ENCODE measurements at regions not wholly inside any gene's neighbourhood (a gene's known extent, or its start where the extent isn't known, plus 50 kb on each side); places are given as distances from the start of the nearest gene placed in this dataset.

GRCh38 chr7:136180984-136181383 lies 203.8 kb upstream of the MTPN start:
- BruUV-seq (replicated peaks) = no TSS peak
- CTCF ChIA-PET = no interaction called here

GRCh38 chr7:136179851-136180721 lies 202.9 kb upstream of the MTPN start:
- CTCF ChIA-PET = no interaction called here
- Histone ChIP-seq H3K27me3 (replicated peaks; ENCODE audit: insufficient read depth, low read depth, low read length, poor library complexity) (no peaks in the 10 kb centered on the region), H3K4me1 (ENCODE audit: insufficient read depth, low read length, poor library complexity, severe bottlenecking) (peaks cover 18% of the 10 kb centered on the region), H3K36me3 (ENCODE audit: insufficient read depth, low read length, poor library complexity, severe bottlenecking) (no peaks in the 10 kb centered on the region), H3K4me3 (ENCODE audit: low read depth, low read length, poor library complexity, severe bottlenecking) (no peak overlapping the region), H3K27ac (ENCODE audit: low read depth, low read length, poor library complexity, severe bottlenecking) (no peak overlapping the region), H3K9me3 (ENCODE audit: low read depth, low read length, poor library complexity, severe bottlenecking) (no peaks in the 10 kb centered on the region)
- no peak for DNase-seq (ENCODE audit: low spot score)
- no peak for TF ChIP-seq EZH2 (IDR thresholded peaks at IDR 0.05; ENCODE audit: borderline replicate concordance, low read depth, low read length, poor library complexity, severe bottlenecking)
- no peak for TF ChIP-seq CTCF (conservative IDR thresholded peaks at IDR 0.05; ENCODE audit: low read depth, low read length)
- intact Hi-C loops (cut with micrococcal nuclease; ENCODE audit: unreplicated experiment) = no loop called here
- POLR2A ChIA-PET (ENCODE audit: low non-redundant PET) = no interaction called here
- BruUV-seq (replicated peaks) = no TSS peak

More at GRCh38 chr7:136180984-136181383, 203.8 kb upstream of the MTPN start:
- H3K27me3 ChIP-seq (replicated peaks; ENCODE audit: insufficient read depth, low read depth, low read length, poor library complexity) = no peaks in the 10 kb centered on the region
- peaks cover 16% of the 10 kb centered on the region for H3K4me1 ChIP-seq (ENCODE audit: insufficient read depth, low read length, poor library complexity, severe bottlenecking)
- no peak overlapping the region for H3K4me3 ChIP-seq (ENCODE audit: low read depth, low read length, poor library complexity, severe bottlenecking)
- intact Hi-C loops (cut with micrococcal nuclease; ENCODE audit: unreplicated experiment) = no loop called here
- DNase-seq (ENCODE audit: low spot score) = no peak
- POLR2A ChIA-PET (ENCODE audit: low non-redundant PET) = no interaction called here
- H3K27ac ChIP-seq (ENCODE audit: low read depth, low read length, poor library complexity, severe bottlenecking) = no peak overlapping the region
- no peaks in the 10 kb centered on the region for H3K9me3 ChIP-seq (ENCODE audit: low read depth, low read length, poor library complexity, severe bottlenecking)
- TF ChIP-seq EZH2 (IDR thresholded peaks at IDR 0.05; ENCODE audit: borderline replicate concordance, low read depth, low read length, poor library complexity, severe bottlenecking) (no peak), CTCF (conservative IDR thresholded peaks at IDR 0.05; ENCODE audit: low read depth, low read length) (no peak)
- no peaks in the 10 kb centered on the region for H3K36me3 ChIP-seq (ENCODE audit: insufficient read depth, low read length, poor library complexity, severe bottlenecking)

- POLR2A ChIA-PET (ENCODE audit: low non-redundant PET) = no interaction called here
- Histone ChIP-seq H3K4me1 (ENCODE audit: insufficient read depth, low read length, poor library complexity, severe bottlenecking) (peaks cover 16% of the 10 kb centered on the region), H3K4me3 (ENCODE audit: low read depth, low read length, poor library complexity, severe bottlenecking) (no peak overlapping the region), H3K27ac (ENCODE audit: low read depth, low read length, poor library complexity, severe bottlenecking) (no peak overlapping the region), H3K36me3 (ENCODE audit: insufficient read depth, low read length, poor library complexity, severe bottlenecking) (no peaks in the 10 kb centered on the region), H3K27me3 (replicated peaks; ENCODE audit: insufficient read depth, low read depth, low read length, poor library complexity) (no peaks in the 10 kb centered on the region), H3K9me3 (ENCODE audit: low read depth, low read length, poor library complexity, severe bottlenecking) (no peaks in the 10 kb centered on the region)
- no peak for TF ChIP-seq CTCF (conservative IDR thresholded peaks at IDR 0.05; ENCODE audit: low read depth, low read length)
- TF ChIP-seq EZH2 (IDR thresholded peaks at IDR 0.05; ENCODE audit: borderline replicate concordance, low read depth, low read length, poor library complexity, severe bottlenecking) = no peak
- intact Hi-C loops (cut with micrococcal nuclease; ENCODE audit: unreplicated experiment) = no loop called here
- DNase-seq (ENCODE audit: low spot score) = no peak
- CTCF ChIA-PET = no interaction called here
- BruUV-seq (replicated peaks) = no TSS peak
Observed at GRCh38 chr7:136179154-136179553, 202.0 kb upstream of the MTPN start.

Measured in A673 (cell line).